ENCODE measurements at regions not wholly inside any gene's neighbourhood (a gene's known extent, or its start where the extent isn't known, plus 50 kb on each side); places are given as distances from the start of the nearest gene placed in this dataset.

DNA sequence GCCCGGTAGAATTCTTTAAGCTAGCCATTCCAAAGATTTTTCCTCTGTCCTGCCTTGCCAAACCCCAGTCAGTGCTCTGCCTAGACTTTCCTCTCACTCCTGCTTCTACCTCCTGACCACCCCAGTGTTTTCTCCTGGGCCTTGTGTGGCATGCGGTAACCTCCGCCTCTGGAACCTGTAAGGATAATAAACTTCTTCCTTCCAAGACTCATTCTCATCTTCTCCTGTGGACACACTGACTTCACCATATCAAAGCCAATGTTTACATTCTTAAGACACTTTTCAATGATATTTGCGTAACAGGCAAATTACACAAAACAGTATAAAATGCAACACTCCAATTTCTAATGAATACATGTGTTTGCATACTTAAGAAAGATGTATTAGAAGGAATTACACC lies 354.6 kb downstream of the RNF144B start:
- TF ChIP-seq CTCF (IDR thresholded peaks at IDR 0.05) (no peak), POLR2AphosphoS5 (IDR thresholded peaks at IDR 0.05) (no peak), EP300 (IDR thresholded peaks at IDR 0.05) (no peak), POLR2A (IDR thresholded peaks at IDR 0.05; ENCODE audit: low read depth) (no peak)

All from esophagus muscularis mucosa (tissue), 4 donors.